ENCODE measurements at regions not wholly inside any gene's neighbourhood (a gene's known extent, or its start where the extent isn't known, plus 50 kb on each side); places are given as distances from the start of the nearest gene placed in this dataset.

DNA sequence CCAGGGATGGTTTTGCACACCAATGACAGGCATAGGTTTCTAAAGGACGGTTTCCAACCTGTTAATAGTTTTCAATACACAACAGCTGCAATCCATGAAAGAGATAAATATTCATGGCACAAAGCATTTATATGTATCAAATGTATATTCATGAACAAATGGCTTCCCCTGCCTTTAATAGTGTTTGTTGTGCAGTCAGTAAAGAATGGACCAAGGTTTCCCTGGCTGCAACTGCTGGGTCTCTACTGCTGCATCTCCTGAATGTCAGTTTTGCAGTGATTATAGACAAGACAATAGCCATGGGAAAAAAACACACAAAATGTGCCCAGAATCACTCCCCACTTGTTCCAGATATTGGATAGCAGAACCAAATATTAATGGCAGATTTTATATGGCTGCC lies 284.1 kb downstream of the BTG1 start:
- no peaks in the 10 kb centered on the region for H3K9me2 ChIP-seq (replicated peaks; ENCODE audit: insufficient read depth, low read length)
- no peaks in the 10 kb centered on the region for H3K79me2 ChIP-seq (ENCODE audit: insufficient read depth, low read length)
- H3F3A ChIP-seq (ENCODE audit: insufficient read depth) = no peaks in the 10 kb centered on the region
- no peak overlapping the region for H2AFZ ChIP-seq (ENCODE audit: low read depth, low read length, severe bottlenecking)
- H3K27ac ChIP-seq (ENCODE audit: low read depth, low read length) = no peak overlapping the region
- no peaks in the 10 kb centered on the region for H4K20me1 ChIP-seq (ENCODE audit: low read depth, low read length)
- H3K36me3 ChIP-seq (ENCODE audit: low read length) = no peaks in the 10 kb centered on the region
- no peaks in the 10 kb centered on the region for H3K27me3 ChIP-seq (ENCODE audit: low read length)
- TF ChIP-seq EZH2phosphoT487 (conservative IDR thresholded peaks at IDR 0.05; ENCODE audit: low read length) (no peak), CTCF (IDR thresholded peaks at IDR 0.05; ENCODE audit: insufficient read depth, low read length, poor library complexity, severe bottlenecking) (no peak)
- no peak overlapping the region for H3K9ac ChIP-seq (ENCODE audit: low read length)
- H3K4me3 ChIP-seq (ENCODE audit: insufficient read depth, low read length, poor library complexity, severe bottlenecking) = no peak overlapping the region
- H3K9me3 ChIP-seq (ENCODE audit: insufficient read depth, low read length) = no peaks in the 10 kb centered on the region
- no peak overlapping the region for H3K4me2 ChIP-seq (ENCODE audit: low read depth, low read length, poor library complexity, severe bottlenecking)

- H3K4me3 ChIP-seq (ENCODE audit: insufficient read depth, low read length, poor library complexity, severe bottlenecking) = no peak overlapping the region
These were observed 286.3 kb downstream of the BTG1 start for GRCh38 chr12:91859347-91859746.

GRCh38 chr12:91857813-91858542 lies 287.7 kb downstream of the BTG1 start:
- Histone ChIP-seq H3K27me3 (ENCODE audit: low read length) (no peaks in the 10 kb centered on the region), H4K20me1 (ENCODE audit: low read depth, low read length) (no peaks in the 10 kb centered on the region), H3K9ac (ENCODE audit: low read length) (no peak overlapping the region), H3K4me3 (ENCODE audit: insufficient read depth, low read length, poor library complexity, severe bottlenecking) (no peak overlapping the region), H3K27ac (ENCODE audit: low read depth, low read length) (no peak overlapping the region), H3K4me2 (ENCODE audit: low read depth, low read length, poor library complexity, severe bottlenecking) (no peak overlapping the region), H3K36me3 (ENCODE audit: low read length) (no peaks in the 10 kb centered on the region), H2AFZ (ENCODE audit: low read depth, low read length, severe bottlenecking) (no peak overlapping the region), H3K9me2 (replicated peaks; ENCODE audit: insufficient read depth, low read length) (no peaks in the 10 kb centered on the region), H3K9me3 (ENCODE audit: insufficient read depth, low read length) (no peaks in the 10 kb centered on the region), H3K79me2 (ENCODE audit: insufficient read depth, low read length) (no peaks in the 10 kb centered on the region), H3F3A (ENCODE audit: insufficient read depth) (no peaks in the 10 kb centered on the region)
- TF ChIP-seq CTCF (IDR thresholded peaks at IDR 0.05; ENCODE audit: insufficient read depth, low read length, poor library complexity, severe bottlenecking) (no peak), EZH2phosphoT487 (conservative IDR thresholded peaks at IDR 0.05; ENCODE audit: low read length) (no peak)

More at GRCh38 chr12:91859347-91859746, 286.3 kb downstream of the BTG1 start:
- H3K9ac ChIP-seq (ENCODE audit: low read length) = no peak overlapping the region
- H3K36me3 ChIP-seq (ENCODE audit: low read length) = no peaks in the 10 kb centered on the region
- no peak overlapping the region for H2AFZ ChIP-seq (ENCODE audit: low read depth, low read length, severe bottlenecking)
- H3K9me3 ChIP-seq (ENCODE audit: insufficient read depth, low read length) = no peaks in the 10 kb centered on the region
- no peaks in the 10 kb centered on the region for H4K20me1 ChIP-seq (ENCODE audit: low read depth, low read length)
- H3K79me2 ChIP-seq (ENCODE audit: insufficient read depth, low read length) = no peaks in the 10 kb centered on the region
- TF ChIP-seq EZH2phosphoT487 (conservative IDR thresholded peaks at IDR 0.05; ENCODE audit: low read length) (no peak), CTCF (IDR thresholded peaks at IDR 0.05; ENCODE audit: insufficient read depth, low read length, poor library complexity, severe bottlenecking) (no peak)
- H3K4me2 ChIP-seq (ENCODE audit: low read depth, low read length, poor library complexity, severe bottlenecking) = no peak overlapping the region
- H3K27me3 ChIP-seq (ENCODE audit: low read length) = no peaks in the 10 kb centered on the region
- no peaks in the 10 kb centered on the region for H3F3A ChIP-seq (ENCODE audit: insufficient read depth)
- H3K27ac ChIP-seq (ENCODE audit: low read depth, low read length) = no peak overlapping the region
- no peaks in the 10 kb centered on the region for H3K9me2 ChIP-seq (replicated peaks; ENCODE audit: insufficient read depth, low read length)

All from SU-DHL-6 (cell line).